ENCODE measurements at regions not wholly inside any gene's neighbourhood (a gene's known extent, or its start where the extent isn't known, plus 50 kb on each side); places are given as distances from the start of the nearest gene placed in this dataset.

DNA sequence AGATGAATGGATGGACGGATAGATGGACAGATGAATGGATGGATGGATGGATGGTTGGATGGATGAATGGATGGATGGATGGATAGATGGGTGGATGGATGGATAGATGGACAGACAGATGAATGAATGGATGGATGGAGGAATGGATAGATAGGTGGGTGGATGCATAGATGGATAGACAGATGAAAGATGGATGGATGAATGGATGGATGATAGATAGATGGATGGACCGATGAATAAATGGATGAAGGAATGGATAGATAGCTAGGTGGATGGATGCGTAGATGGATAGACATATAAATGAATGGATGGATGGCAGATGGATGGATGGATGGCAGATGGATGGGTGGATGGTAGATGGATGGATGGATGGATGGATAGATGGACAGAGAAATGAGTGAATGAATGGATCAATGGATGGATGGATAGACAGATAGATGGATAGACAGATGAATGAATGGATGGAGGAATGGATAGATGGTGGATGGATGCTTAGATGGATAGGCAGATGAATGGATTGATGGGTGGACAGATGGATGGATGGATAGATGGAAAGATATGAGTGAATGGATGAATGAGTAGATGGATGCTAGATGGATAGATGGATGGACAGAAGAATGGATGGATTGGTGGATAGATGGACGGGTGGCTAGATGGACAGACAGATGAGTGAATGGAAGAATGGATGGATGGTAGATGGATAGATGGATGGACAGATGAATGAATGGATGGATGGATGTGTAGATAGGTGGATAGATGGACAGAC lies 167.9 kb downstream of the TRIM43 start:
- no peak for TF ChIP-seq EZH2 (IDR thresholded peaks at IDR 0.05; ENCODE audit: borderline replicate concordance, insufficient read depth, low read depth, low read length, poor library complexity, severe bottlenecking)
- TF ChIP-seq, protein P1, sequence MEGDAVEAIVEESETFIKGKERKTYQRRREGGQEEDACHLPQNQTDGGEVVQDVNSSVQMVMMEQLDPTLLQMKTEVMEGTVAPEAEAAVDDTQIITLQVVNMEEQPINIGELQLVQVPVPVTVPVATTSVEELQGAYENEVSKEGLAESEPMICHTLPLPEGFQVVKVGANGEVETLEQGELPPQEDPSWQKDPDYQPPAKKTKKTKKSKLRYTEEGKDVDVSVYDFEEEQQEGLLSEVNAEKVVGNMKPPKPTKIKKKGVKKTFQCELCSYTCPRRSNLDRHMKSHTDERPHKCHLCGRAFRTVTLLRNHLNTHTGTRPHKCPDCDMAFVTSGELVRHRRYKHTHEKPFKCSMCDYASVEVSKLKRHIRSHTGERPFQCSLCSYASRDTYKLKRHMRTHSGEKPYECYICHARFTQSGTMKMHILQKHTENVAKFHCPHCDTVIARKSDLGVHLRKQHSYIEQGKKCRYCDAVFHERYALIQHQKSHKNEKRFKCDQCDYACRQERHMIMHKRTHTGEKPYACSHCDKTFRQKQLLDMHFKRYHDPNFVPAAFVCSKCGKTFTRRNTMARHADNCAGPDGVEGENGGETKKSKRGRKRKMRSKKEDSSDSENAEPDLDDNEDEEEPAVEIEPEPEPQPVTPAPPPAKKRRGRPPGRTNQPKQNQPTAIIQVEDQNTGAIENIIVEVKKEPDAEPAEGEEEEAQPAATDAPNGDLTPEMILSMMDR (IDR thresholded peaks at IDR 0.05) = no peak
